ELF-1 (cell line): ENCODE measurements at regions not wholly inside any gene's neighbourhood (a gene's known extent, or its start where the extent isn't known, plus 50 kb on each side); places are given as distances from the start of the nearest gene placed in this dataset.

Source experiments
- DNase-seq: peaks from one replicate; pipeline ENCODE4 v3.0.0-alpha.2; 2016; ENCODE audit warnings: low read depth, low spot score

DNA sequence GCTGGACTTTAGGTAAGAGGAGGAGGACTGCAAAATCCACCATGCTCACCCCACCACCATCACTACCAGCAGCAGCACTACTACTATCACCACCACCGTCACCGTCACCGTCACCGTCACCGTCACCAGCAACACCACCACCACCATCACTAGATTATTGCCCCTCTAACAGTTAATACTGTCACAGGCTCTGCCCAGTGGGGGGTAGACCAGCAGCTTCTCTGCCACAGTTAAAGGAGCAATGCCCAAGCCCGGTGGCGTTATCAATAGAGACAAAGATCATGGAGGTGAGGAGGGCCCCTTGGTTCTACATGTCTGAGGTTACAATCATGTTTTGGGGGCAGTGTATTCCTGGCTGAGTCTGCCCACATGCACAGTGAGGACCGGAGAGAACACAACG is 184.4 kb upstream of the DYNLRB2 start:
- no peak for DNase-seq

DNA sequence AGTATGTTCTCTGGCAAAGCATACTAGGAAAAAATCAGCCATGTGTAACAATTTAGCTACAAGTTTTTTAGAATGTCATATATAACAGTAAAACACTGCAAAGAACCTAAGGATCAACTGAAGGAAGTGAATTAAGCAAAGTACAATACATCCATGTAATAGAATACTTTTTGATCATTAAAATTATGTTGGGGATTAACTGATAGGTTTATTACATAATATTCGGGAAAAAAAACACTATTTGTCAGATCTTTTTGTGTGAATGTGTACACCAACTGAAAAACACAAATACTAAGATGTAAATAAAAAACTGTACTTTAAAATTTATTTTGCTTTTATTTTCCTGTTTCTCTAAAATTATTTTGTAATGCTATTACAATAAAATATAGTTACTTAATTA is 185.5 kb upstream of the DYNLRB2 start:
- DNase-seq = no peak

DNA sequence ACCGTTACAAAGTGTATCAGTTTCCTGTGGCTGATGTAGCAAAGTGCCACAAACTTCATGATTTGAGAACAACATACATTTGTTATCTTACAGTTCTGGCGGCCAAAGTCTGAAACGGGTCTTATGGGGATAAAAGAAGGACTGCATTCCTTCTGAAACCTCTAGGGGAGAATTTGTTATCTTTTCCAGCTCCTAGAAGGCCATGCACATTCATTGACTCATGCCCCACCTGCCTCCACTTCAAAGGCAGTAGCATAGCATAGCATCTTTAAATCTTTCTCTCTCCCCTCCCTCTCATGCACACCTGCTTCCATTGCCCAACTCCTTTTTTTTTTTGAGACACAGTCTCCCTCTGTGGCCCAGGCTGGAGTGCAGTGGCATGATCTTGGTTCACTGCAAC is 190.7 kb upstream of the DYNLRB2 start:
- DNase-seq = no peak

DNA sequence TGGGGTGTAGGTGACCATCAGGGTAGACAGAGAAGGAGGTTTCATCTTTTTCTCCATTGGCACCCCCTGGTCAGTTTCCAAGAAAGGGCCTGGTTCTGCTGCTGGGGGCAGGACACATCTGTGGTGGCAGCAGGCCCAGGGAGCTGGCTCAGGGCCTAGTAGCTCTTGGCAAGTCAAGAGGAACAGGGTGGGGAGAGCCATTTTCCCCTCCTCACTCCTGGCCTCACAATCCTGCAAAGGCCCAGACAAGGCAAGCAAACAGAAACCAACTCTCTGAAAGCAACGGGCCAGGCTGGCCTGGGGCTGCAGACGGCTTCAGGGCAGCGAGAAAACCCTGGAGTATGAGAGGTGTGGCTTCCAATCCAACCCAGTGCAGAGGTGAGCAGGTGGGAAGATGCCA is 192.9 kb upstream of the DYNLRB2 start:
- DNase-seq = no peak

DNA sequence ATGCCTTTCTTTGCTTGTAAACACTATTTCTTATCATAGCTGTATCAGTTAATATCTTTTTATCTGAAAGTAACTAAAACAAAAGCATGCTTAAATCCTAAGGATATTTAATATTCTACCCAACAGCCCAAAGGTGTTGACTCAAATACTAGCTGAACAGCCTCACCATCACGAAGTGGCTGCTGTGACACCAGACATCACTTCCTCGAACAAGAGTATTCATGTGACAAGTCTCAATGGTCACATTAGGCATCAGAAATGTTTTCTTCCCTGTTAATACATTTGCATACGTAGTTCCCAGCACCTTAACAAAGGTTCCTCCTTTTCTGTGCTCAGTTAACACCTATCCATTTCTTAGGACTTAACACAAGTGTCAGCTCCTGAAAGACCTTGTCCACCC is 193.8 kb upstream of the DYNLRB2 start:
- DNase-seq = no peak

DNA sequence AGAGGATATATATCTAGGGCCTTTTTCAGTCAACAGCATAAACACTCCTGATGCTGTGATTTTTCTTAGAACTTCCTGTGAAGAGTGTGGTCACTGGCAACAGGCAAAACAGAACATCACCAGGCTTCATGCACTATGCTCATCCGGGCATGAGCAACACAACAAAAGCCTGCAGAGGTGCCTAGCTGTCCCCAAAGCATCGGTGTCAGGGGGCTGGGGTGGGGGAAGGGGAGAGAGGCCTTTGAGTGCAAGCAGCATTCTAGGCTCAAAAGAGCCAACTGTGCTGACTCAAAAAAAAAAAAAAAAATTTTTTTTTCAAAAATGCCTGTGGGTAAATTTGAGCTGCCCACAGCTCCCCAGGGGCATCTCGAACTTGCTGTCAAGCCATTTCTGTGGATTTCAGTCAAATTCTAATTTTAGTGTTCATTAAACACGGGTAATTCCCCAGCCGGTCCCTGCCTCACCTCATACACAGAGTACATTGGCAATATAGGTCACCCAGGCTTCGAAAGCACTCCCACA is 194.6 kb upstream of the DYNLRB2 start:
- DNase-seq = no peak

DNA sequence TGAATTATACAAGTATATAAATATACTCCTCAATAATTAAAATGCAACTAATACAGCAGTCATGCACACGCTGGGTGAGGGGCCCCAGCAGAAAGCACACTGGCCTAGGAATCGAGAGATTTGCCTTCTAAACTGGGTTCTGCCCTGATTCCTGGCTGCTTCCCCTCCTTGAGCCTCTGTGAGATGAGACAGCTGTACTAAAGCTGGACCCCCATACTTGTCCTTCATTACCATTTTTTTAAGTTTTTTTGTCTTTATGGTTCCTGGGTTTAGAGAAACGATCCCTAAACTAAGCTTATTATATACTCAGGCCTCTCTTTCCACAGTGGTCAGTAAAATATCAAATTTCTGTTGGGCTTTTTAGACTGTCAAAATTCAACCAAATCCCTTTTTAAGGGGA is 195.1 kb upstream of the DYNLRB2 start:
- DNase-seq = no peak

DNA sequence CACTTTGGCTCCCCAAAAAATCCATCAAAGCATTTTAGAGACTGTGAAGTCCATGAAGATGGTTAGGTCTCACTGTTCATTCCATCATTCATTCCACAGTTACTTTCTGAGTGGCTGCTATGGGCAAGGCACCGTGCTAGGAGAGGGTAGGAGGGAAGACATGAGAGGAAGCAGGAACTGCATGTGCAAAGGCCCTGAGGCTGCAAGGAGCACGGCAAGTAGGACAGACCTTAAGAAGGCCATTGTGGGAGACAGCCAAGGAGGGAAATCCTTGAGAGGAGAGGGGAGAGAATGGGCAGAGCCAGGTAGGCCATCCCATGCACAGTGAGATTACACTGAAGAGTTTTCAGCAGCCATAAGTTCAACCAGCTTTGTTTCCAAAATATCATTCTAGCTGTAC is 196.2 kb upstream of the DYNLRB2 start:
- no peak for DNase-seq

DNA sequence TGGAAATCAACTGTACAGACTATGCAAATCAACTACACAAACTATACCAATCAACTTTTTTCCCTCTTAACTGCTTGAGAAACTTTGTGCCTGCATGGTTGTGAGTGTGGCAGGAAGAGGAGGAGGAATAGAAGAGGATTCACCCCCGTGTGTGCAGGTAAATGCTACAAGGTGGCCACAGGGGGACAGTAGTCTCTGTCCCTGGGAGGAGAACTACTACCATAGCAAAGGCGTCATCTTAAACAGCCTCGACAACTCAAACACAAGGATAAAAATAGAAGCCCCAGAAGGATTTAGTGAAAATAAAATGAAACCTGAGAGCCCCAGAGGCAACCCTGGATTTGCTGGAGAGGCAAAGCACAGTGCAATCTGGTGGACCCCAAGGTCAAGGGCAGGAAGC is 199.5 kb upstream of the DYNLRB2 start:
- no peak for DNase-seq

DNA sequence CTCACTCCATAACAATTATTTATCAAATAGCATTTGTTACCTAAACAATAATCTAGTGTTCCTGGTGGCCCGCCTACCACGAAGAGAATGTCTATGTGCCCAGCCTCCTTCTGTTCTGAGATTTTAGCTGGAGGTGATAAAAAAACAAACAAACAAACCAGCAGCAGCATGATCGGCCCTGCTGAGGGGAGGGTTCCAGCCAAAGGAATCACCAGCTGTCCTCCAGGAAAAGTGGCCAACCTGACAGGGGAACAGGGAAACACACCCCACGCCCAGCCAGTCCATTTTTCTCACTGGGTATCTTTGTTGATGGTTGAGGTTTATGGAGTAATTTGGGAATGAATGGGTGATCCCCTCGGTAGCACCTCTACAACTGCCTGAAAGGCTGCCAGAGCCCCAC is 203.0 kb upstream of the DYNLRB2 start:
- no peak for DNase-seq

DNA sequence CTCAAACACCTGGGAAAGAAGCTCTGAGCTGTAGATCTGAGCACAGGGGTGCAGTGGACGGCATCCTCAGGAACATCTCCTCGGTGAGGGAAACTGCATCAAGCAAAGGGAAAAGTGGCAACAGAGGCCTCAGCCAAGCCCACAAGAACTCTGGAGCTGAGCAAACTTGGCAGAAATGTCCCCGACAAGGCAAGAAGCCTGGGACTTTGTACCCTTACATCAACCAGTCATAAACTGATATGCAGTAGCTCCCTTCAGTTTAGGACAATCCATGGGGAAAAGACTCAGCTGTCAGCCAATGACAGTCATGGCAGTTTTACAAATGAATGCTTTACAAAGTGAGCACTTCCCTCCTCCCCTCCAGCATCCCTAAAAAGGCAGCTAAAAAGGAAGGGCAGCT is 210.0 kb upstream of the DYNLRB2 start:
- no peak for DNase-seq

DNA sequence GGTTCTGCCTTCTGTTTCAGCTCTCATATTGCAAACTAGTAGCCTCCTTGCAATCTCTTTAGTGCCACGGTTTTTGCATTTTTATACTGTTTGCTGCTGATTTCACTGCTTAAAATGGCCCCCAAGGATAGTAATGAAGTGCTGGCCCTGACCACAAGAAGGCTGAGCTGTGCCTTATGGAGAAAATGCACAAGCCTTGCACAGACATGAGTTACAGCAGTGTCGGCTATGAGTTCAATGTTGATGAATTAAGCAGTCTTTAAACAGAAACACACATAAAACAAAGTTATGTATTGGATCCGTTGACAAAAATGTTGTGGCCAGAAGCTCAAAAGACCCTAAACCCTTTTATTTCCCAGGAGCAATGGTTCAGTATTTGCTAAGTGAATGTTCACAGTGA is 210.6 kb upstream of the DYNLRB2 start:
- DNase-seq = no peak

DNA sequence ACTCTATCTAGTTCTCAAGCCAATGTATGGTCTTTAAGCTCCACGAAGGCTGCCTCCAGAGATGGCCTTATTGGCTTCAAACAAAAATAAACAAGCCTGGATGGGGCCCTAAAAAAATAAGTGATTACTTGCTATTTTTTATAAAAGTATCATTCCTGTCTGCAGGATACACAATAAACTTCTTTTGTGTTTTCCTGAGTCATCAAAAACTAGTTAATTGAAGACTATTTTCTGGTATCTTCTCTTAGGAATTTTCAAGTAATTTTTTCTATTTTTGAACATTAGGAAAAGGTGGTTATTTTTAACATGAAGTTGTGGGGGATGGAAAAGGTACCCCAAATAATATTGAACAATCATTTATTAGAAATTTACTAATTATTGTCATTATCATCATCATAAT is 213.1 kb upstream of the DYNLRB2 start:
- no peak for DNase-seq

DNA sequence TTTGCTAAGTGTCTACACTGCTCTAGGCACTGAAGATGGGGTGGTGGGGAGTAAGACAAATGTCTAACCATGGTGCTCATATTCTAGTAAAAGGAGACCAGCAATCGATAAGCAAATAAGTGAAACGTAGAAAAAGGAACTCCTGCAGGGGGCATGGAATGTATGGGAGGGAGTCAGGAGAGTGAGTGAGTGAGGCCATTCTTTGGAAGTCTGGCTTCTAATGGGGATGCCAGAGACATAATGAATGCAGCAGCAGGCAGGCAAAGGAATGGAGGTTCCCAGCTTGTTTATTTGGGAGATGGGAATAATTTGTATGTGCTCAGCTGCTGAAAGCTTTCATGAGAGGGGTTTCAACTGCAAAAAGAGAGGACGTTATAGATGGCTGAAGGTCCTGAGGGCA is 216.4 kb upstream of the DYNLRB2 start:
- no peak for DNase-seq

DNA sequence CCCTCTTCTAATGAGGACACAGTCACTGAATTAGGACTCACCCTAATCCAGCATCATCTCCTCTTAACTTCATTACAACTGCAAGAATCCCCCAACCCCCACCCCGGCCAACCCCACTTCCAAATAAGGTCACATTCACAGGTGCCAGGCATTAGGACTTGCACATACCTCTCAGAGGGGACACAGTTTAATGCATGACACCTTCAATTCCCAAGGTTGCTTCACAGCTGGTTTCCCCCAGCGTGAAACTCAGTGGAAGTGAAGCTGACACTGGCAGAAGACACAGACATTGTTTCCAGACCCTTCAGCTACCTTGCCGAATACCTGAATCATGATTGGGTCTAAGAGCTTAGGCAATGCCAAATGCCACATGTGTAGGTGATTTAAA is 217.0 kb upstream of the DYNLRB2 start:
- no peak for DNase-seq

DNA sequence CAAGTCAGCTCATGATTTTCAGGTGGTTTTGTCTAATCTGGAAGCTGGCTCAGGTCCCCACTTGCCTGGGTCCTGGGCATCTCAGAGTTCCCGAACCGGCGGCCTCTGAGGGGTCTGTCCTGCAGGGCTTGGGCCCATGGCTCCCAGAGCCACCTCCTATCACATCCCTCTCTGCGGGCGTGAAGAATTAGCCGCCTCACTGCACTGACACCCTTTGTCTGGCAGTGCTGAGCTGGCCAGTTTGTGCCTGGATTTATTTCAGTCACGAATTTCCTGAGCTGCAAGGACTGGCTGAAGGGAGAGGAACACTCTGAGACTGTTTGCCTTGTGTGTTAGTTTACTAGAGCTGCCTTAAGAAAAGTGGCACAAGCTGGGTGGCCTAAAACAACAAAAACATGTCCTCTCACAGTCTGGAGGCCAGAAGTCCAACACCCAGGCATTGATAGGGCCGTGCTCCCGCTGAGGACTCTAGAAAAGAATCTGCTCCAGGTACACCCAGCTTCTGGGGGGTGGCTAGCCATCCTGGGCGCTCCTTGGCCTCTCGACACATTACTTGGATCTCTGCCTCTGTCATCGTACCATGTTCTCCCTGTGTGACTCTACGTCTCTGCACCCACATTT is 217.5 kb upstream of the DYNLRB2 start:
- no peak for DNase-seq

DNA sequence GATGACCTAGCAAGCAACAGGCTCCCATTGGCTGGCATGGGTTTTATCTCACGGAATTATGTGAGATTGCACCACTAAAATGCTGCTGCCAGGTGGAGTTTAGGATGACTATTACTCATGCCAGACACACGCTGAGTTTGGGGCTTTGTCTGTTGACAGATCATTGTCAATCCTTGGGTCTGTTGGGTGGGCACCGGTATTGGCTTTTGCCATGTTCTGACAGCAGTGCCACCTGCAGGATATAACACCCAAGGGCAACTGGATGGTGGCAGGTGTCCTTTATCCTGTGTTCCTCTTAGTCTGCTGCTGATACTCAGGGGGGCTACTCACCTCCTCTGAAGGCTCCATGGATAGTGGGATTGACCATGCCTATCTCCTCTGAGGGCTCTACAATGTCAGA is 221.6 kb upstream of the DYNLRB2 start:
- no peak for DNase-seq

DNA sequence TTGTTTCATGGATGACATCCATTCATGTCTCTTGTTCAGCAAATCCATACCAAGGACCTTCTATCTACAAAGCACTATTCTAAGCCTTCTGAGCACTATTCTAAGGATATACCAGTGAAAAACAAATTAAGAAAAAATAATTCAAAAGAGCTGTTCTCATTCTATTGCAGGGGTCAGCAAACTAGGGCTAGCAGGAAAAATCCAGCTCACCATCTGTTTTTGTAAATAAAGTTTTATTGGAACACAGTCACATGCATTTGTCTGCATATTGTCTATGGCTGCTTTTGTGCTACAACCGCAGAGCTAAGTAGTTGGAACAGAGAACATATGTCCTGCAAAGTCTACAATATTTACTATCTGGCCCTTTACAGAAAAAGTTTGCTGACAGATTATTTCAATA is 222.7 kb upstream of the DYNLRB2 start:
- DNase-seq = no peak

DNA sequence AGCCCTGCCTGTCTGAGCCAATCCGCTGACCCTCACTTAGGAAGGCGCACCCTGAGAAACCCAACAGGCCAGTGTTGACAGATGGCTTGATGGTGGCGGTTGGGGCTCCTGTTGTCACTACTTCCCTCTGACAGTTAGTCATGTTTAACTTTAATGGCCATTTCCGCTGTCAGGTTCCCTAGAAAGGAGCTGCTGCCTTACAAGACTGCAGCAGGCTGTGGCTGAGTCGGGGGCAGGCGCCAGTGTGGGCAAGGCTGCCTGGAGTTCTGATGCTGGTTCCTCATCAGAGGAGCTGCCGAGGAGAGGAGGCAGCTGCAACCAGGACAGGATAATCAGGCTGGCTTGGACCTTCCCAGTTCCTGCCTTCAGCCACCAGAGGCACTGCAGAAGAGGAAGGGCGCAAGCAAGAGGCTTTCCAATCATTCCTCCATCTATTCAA is 223.2 kb upstream of the DYNLRB2 start:
- DNase-seq = peak; percentile 51

DNA sequence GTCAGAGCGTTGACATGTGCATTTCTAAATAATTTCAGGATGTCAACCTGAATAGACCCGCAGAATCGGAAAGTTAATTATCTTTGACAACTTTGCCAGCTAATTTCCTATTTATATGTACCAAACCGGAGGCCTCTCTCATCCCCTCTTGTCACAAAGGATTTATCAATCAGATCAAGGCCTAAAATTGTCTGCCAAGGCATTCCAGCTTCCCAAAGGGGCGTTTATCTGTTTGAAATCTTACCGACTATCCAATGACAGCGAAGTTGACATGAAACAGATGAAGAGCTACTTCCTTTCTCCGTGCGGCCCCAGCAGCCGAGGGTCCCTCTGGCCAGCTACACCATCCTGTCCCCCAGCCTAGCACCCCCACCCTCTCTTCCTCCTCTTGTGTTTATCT is 223.7 kb upstream of the DYNLRB2 start:
- no peak for DNase-seq

DNA sequence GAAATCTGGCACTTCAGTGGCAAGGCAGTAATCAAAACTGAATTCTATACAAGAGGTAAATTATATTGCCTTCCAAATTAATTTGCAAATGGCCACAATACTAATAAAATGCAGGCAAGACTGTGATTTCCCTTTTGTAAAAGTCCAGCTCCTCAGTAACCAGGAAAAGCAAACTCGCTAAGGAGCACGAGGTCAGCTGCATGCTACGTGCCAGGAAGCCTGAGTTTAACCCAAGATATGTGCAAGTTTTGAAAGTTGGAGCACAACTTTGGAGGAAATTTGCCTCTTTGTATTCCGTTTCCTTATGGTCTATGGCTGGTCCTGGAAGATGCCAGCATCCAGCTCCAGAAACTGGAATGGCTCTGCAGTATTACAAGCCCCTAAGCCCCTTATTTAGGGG is 226.8 kb upstream of the DYNLRB2 start:
- no peak for DNase-seq

DNA sequence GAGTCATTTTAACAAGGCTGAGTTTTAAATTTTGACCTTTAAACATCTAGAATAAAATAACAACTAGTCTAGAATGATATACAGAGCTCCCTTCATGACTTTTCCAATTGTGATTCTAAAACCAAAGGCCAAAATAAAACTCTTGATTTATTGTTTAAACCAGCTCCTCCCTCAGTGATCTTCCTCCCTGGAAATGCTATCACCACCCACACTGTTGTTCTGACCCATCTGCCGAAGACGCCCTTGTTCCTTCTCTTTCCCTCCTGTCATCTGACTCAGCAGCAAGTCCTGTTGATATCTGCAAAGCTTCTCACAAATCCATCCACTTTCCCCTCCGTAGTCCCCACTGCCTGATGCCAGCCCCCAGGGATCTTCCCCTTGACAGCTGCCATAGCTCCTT is 231.6 kb upstream of the DYNLRB2 start:
- no peak for DNase-seq

DNA sequence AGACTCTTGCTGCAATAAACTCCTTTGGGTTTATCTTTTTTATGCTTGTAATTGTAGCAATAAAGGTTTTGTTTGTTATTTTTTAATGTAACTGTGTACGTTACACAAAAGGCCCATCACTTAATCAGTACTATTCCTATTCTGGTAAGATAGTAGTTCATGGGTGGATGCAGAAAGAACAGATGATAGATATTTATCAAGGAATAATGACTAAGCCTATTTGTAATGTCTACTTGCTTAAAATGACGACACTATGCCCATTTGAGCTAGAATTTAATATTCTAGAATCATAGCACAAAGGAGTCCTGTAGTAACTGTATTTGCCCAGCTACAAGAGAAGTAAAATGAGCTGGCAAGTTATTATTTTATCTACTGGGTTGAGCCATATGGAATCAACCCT is 235.4 kb upstream of the DYNLRB2 start:
- DNase-seq = no peak

DNA sequence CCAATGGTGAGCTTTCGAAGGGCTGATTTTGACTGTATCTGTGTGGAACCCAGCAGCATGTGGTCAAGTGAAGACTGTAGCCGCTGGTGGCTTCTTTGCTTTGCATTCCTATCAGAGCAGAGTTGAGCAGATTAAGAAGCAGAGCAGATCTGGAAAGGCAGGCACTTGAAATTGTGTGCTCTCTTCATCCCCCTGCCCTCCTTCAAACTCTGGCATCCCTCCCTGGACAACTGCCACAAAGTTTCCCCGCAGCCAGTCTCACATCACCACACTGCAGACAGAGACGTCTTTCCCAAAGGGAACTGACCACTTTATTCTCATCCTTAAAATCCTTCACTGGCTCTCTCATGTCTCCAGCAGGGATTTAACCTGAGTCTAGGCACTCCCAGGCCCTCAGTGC is 237.1 kb upstream of the DYNLRB2 start:
- no peak for DNase-seq
